Tibial nerve (tissue), 4 donors: ENCODE measurements at regions not wholly inside any gene's neighbourhood (a gene's known extent, or its start where the extent isn't known, plus 50 kb on each side); places are given as distances from the start of the nearest gene placed in this dataset.

Experiments used
- CTCF ChIP-seq, 5 experiments: fragments of 200-600 bp in 3 of 5; fragments of 450-650 bp in 2 of 5; sonication (generic) in 3 of 5; IDR thresholded peaks; one replicate each; pipeline ENCODE4 v1.5.1; 2016 to 2019; ENCODE audit warnings: antibody characterized with exemption in 5 of 5, mild to moderate bottlenecking in 3 of 5, moderate library complexity in 2 of 5
- EP300 ChIP-seq, 2 donors: sonication (generic); formaldehyde crosslinking; IDR thresholded peaks; one replicate each; pipeline ENCODE4 v1.6.1; 2017; ENCODE audit warnings: antibody characterized with exemption in 2 of 2, mild to moderate bottlenecking in 1 of 2
- POLR2A ChIP-seq, 2 donors: fragments of 450-650 bp; IDR thresholded peaks; one replicate each; pipeline ENCODE4 v1.6.1; 2017; ENCODE audit warnings: antibody characterized with exemption in 2 of 2, mild to moderate bottlenecking in 2 of 2, moderate library complexity in 2 of 2

GRCh38 chr4:124868495-124868894, 156.0 kb upstream of the ANKRD50 start:
- TF ChIP-seq CTCF (IDR thresholded peaks at IDR 0.05) (no peak), POLR2A (IDR thresholded peaks at IDR 0.05) (no peak), EP300 (IDR thresholded peaks at IDR 0.05) (no peak)
